ENCODE measurements at regions not wholly inside any gene's neighbourhood (a gene's known extent, or its start where the extent isn't known, plus 50 kb on each side); places are given as distances from the start of the nearest gene placed in this dataset.

DNA sequence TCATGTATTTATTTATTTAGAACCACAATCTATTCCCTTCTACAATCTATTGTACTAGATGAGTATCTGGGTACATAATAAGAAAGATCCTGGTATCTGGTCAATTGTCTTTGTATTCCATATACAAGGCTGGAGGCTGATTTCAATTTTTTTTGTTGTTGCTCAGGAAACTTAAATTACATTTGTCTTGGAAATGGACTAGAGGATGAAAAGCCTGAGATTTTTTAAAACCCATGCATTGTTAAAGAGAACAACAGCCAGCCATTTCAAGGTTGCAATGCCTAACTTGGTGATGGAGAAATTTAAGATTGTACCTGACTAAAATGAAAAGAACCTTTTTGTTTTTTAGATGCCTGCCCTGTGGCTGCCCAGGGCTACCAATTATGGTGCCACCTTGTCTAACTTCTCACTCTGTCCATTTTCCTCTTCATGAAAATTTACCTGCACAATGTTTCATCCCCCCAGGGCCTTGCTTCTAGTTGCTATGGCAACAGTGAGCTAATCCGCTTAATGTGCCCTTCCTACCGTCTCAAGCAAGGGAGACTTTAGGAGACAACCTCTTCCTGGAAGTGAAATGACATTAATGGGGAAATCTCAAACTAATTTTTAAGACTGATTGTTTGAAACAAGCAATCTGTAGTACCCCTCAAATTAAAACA, 203.7 kb upstream of the PHYHIPL start:
- H3K27ac ChIP-seq (ENCODE audit: low read length), result no peak overlapping the region
- no peak overlapping the region for H3K9ac ChIP-seq (ENCODE audit: low read depth, low read length)
- no peaks in the 10 kb centered on the region for H3K9me3 ChIP-seq (ENCODE audit: insufficient read depth, low read depth, low read length)
- H3K36me3 ChIP-seq (ENCODE audit: insufficient read depth, low read depth, low read length), result no peaks in the 10 kb centered on the region
- no peak overlapping the region for H3K4me3 ChIP-seq (ENCODE audit: low read length)
- H3K4me1 ChIP-seq (ENCODE audit: insufficient read depth, low read length), result peaks cover 15% of the 10 kb centered on the region
- H3K27me3 ChIP-seq (ENCODE audit: insufficient read depth, low read length), result peaks cover 22% of the 10 kb centered on the region

- Histone ChIP-seq H3K4me1 (ENCODE audit: insufficient read depth, low read length) (peaks cover 11% of the 10 kb centered on the region), H3K27ac (ENCODE audit: low read length) (no peak overlapping the region), H3K9ac (ENCODE audit: low read depth, low read length) (no peak overlapping the region), H3K9me3 (ENCODE audit: insufficient read depth, low read depth, low read length) (no peaks in the 10 kb centered on the region), H3K36me3 (ENCODE audit: insufficient read depth, low read depth, low read length) (no peaks in the 10 kb centered on the region), H3K27me3 (ENCODE audit: insufficient read depth, low read length) (peaks cover 17% of the 10 kb centered on the region), H3K4me3 (ENCODE audit: low read length) (no peak overlapping the region)
Observed at GRCh38 chr10:58973235-58973595, 203.2 kb upstream of the PHYHIPL start.

DNA sequence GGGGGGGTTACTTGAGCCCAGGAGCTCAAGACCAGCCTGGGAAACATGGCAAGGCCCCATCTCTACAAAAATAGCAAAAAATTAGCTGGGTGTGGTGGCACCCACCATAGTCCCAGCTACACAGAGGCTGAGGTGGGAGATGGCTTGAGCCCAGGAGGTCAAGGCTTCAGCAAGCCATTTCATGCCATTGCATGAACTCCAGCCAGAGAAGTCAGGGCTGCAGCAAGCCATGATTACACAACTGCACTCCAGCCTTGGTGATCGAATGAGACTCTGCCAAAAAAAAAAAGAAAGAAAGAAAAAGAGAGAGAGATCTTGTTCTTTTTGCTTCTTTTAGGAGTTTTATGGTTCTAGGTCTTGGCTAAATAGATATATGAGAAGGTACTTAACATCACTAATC, 200.2 kb upstream of the PHYHIPL start:
- H3K27me3 ChIP-seq (ENCODE audit: insufficient read depth, low read length), result no peaks in the 10 kb centered on the region
- H3K4me1 ChIP-seq (ENCODE audit: insufficient read depth, low read length), result peaks cover 7% of the 10 kb centered on the region; the same call in 1 of the 2 replicates
- no peak overlapping the region for H3K9ac ChIP-seq (ENCODE audit: low read depth, low read length)
- H3K27ac ChIP-seq (ENCODE audit: low read length), result no peak overlapping the region
- no peak overlapping the region for H3K4me3 ChIP-seq (ENCODE audit: low read length)
- H3K36me3 ChIP-seq (ENCODE audit: insufficient read depth, low read depth, low read length), result no peaks in the 10 kb centered on the region
- no peaks in the 10 kb centered on the region for H3K9me3 ChIP-seq (ENCODE audit: insufficient read depth, low read depth, low read length)

- H3K27ac ChIP-seq (ENCODE audit: low read length), result no peak overlapping the region
- no peaks in the 10 kb centered on the region for H3K9me3 ChIP-seq (ENCODE audit: insufficient read depth, low read depth, low read length)
- no peak overlapping the region for H3K9ac ChIP-seq (ENCODE audit: low read depth, low read length)
Observed at GRCh38 chr10:58979711-58980110, 196.7 kb upstream of the PHYHIPL start.

DNA sequence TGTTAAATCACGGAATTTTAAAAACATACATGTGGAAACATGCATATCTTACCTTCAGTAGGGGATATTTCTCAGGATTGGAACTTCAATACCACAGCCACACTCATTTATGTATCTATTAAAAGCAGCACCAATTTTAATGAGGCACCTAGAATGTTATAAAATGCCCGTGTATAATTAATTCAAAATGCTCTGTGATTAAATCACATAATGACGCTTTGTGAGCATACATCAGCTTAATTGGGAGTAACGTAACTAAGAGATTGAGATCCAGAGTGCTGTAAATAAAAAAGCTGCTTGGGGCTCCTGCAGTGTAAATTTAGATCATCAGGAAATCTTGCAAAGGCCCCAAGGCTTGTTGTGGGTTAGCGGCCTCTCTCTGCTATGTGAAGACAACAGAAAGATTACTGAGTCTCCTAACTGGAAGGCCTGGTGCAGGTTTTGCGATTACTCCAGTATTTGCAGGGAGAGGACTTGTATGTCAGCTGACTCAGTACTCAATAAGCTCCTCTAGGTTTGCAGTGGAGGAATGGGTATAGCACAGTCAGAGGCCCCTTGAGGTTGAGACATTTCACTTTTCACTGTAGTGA, 195.5 kb upstream of the PHYHIPL start:
- H3K9me3 ChIP-seq (ENCODE audit: insufficient read depth, low read depth, low read length), result no peaks in the 10 kb centered on the region
- H3K4me1 ChIP-seq (ENCODE audit: insufficient read depth, low read length), result peaks cover 19% of the 10 kb centered on the region
- H3K36me3 ChIP-seq (ENCODE audit: insufficient read depth, low read depth, low read length), result no peaks in the 10 kb centered on the region
- H3K27me3 ChIP-seq (ENCODE audit: insufficient read depth, low read length), result no peaks in the 10 kb centered on the region
- no peak overlapping the region for H3K27ac ChIP-seq (ENCODE audit: low read length)
- H3K9ac ChIP-seq (ENCODE audit: low read depth, low read length), result no peak overlapping the region
- no peak overlapping the region for H3K4me3 ChIP-seq (ENCODE audit: low read length)

More at GRCh38 chr10:58979711-58980110, 196.7 kb upstream of the PHYHIPL start:
- Histone ChIP-seq H3K4me1 (ENCODE audit: insufficient read depth, low read length) (peaks cover 19% of the 10 kb centered on the region), H3K36me3 (ENCODE audit: insufficient read depth, low read depth, low read length) (no peaks in the 10 kb centered on the region), H3K4me3 (ENCODE audit: low read length) (no peak overlapping the region), H3K27me3 (ENCODE audit: insufficient read depth, low read length) (no peaks in the 10 kb centered on the region)

- Histone ChIP-seq H3K4me3 (ENCODE audit: low read length) (no peak overlapping the region), H3K4me1 (ENCODE audit: insufficient read depth, low read length) (peaks cover 26% of the 10 kb centered on the region), H3K36me3 (ENCODE audit: insufficient read depth, low read depth, low read length) (no peaks in the 10 kb centered on the region), H3K9me3 (ENCODE audit: insufficient read depth, low read depth, low read length) (no peaks in the 10 kb centered on the region), H3K27me3 (ENCODE audit: insufficient read depth, low read length) (no peaks in the 10 kb centered on the region), H3K9ac (ENCODE audit: low read depth, low read length) (no peak overlapping the region), H3K27ac (ENCODE audit: low read length) (no peak overlapping the region)
Observed at GRCh38 chr10:58981846-58982245, 194.6 kb upstream of the PHYHIPL start.

DNA sequence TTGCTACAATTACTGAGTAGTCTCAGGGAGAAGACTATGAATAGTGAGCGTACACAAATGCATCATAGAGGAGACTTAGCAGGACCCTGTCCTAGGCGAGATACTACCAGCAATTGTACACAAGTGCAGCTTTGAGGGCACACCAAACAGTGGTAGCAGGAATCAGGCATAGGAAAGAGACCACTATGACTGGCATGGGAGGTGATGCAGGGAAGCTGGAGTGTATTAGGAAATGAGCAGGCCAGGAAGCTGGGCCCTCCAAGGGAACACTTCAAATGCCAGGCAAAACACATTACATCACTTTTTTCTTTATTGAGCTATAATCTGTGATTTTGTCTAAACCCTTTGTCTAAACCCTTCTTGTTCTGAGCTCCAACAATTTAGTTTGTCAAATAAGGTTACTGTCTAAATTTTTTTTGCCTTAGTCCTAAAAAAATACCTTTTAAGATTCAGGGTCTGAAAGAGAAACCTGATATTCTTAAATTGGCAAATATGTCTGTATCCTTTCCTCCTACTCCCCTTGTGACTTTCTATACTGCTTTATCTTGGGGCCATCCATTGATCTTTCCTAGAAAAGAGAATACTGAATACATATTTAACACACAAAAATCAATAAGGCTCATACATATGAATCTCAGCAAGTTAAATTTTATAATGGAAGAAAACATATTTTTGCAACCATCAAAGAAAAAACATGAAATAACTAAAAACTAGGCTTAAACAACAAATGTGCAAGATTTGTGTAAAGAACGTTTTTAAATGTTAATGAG, 193.8 kb upstream of the PHYHIPL start:
- Histone ChIP-seq H3K4me1 (ENCODE audit: insufficient read depth, low read length) (peaks cover 26% of the 10 kb centered on the region), H3K9me3 (ENCODE audit: insufficient read depth, low read depth, low read length) (no peaks in the 10 kb centered on the region), H3K36me3 (ENCODE audit: insufficient read depth, low read depth, low read length) (no peaks in the 10 kb centered on the region), H3K9ac (ENCODE audit: low read depth, low read length) (no peak overlapping the region), H3K27ac (ENCODE audit: low read length) (no peak overlapping the region), H3K27me3 (ENCODE audit: insufficient read depth, low read length) (no peaks in the 10 kb centered on the region), H3K4me3 (ENCODE audit: low read length) (no peak overlapping the region)

- no peak overlapping the region for H3K27ac ChIP-seq (ENCODE audit: low read length)
- H3K4me3 ChIP-seq (ENCODE audit: low read length), result no peak overlapping the region
- peaks cover 26% of the 10 kb centered on the region for H3K4me1 ChIP-seq (ENCODE audit: insufficient read depth, low read length)
- H3K9me3 ChIP-seq (ENCODE audit: insufficient read depth, low read depth, low read length), result peaks cover 6% of the 10 kb centered on the region
- H3K36me3 ChIP-seq (ENCODE audit: insufficient read depth, low read depth, low read length), result no peaks in the 10 kb centered on the region
- no peak overlapping the region for H3K9ac ChIP-seq (ENCODE audit: low read depth, low read length)
- H3K27me3 ChIP-seq (ENCODE audit: insufficient read depth, low read length), result no peaks in the 10 kb centered on the region
Observed at GRCh38 chr10:58985216-58985615, 191.2 kb upstream of the PHYHIPL start.

DNA sequence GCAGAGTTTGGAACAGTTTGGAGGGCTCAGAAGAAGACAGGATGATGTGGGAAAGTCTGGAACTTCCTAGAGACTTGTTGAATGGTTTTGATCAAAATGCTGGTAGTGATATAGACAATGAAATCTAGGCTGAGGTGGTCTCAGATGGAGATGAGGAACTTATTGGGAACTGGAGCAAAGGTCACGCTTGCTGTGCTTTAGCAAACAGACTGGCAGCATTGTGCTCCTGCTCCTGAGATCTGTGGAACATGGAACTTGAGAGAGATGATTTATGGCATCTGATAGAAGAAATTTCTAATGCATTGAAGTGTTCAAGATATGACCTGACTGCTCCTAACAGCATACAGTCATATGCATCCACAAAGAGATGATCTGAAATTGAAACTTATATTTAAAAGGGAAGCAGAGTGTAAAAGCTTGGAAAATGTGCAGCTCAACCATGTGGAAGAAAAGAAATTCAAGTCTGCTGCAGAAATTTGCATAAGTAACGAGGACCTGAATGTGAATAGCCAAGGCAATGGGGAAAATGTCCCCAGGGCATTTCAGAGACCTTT, 186.9 kb upstream of the PHYHIPL start:
- Histone ChIP-seq H3K27me3 (ENCODE audit: insufficient read depth, low read length) (no peaks in the 10 kb centered on the region), H3K4me3 (ENCODE audit: low read length) (no peak overlapping the region), H3K9me3 (ENCODE audit: insufficient read depth, low read depth, low read length) (peaks cover 8% of the 10 kb centered on the region), H3K36me3 (ENCODE audit: insufficient read depth, low read depth, low read length) (no peaks in the 10 kb centered on the region), H3K9ac (ENCODE audit: low read depth, low read length) (no peak overlapping the region), H3K4me1 (ENCODE audit: insufficient read depth, low read length) (peaks cover 8% of the 10 kb centered on the region; the same call in 1 of the 2 replicates), H3K27ac (ENCODE audit: low read length) (no peak overlapping the region)

GRCh38 chr10:58990693-58991092, 185.8 kb upstream of the PHYHIPL start:
- peaks cover 8% of the 10 kb centered on the region for H3K9me3 ChIP-seq (ENCODE audit: insufficient read depth, low read depth, low read length)
- H3K36me3 ChIP-seq (ENCODE audit: insufficient read depth, low read depth, low read length), result no peaks in the 10 kb centered on the region
- peaks cover 8% of the 10 kb centered on the region; the same call in 1 of the 2 replicates for H3K4me1 ChIP-seq (ENCODE audit: insufficient read depth, low read length)
- H3K4me3 ChIP-seq (ENCODE audit: low read length), result no peak overlapping the region
- H3K27me3 ChIP-seq (ENCODE audit: insufficient read depth, low read length), result no peaks in the 10 kb centered on the region
- H3K9ac ChIP-seq (ENCODE audit: low read depth, low read length), result no peak overlapping the region
- no peak overlapping the region for H3K27ac ChIP-seq (ENCODE audit: low read length)

DNA sequence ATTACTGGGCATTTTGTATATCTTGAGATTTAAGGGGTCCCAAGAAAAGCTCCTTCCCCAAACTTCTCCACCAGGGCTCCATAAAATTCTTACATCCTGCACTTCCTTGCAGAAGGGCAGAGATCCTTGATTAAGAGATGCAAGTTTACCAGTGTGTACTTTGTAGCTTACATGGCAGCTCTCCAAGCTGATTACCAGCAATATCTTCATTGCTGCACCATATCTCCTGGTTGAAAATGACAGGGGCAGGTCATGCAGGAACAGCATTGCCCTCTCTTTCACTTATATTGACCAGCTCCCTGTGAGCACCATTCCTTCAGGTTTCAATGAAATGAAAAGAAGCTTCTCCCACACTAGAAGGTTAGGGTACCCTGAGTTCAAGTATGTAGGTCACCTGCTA, 184.6 kb upstream of the PHYHIPL start:
- H3K9me3 ChIP-seq (ENCODE audit: insufficient read depth, low read depth, low read length), result peaks cover 8% of the 10 kb centered on the region
- H3K27me3 ChIP-seq (ENCODE audit: insufficient read depth, low read length), result no peaks in the 10 kb centered on the region
- H3K36me3 ChIP-seq (ENCODE audit: insufficient read depth, low read depth, low read length), result no peaks in the 10 kb centered on the region
- H3K9ac ChIP-seq (ENCODE audit: low read depth, low read length), result no peak overlapping the region
- H3K27ac ChIP-seq (ENCODE audit: low read length), result no peak overlapping the region
- no peak overlapping the region for H3K4me3 ChIP-seq (ENCODE audit: low read length)
- H3K4me1 ChIP-seq (ENCODE audit: insufficient read depth, low read length), result peaks cover under 1% of the 10 kb centered on the region; the same call in 1 of the 2 replicates
